ENCODE measurements at regions not wholly inside any gene's neighbourhood (a gene's known extent, or its start where the extent isn't known, plus 50 kb on each side); places are given as distances from the start of the nearest gene placed in this dataset.

DNA sequence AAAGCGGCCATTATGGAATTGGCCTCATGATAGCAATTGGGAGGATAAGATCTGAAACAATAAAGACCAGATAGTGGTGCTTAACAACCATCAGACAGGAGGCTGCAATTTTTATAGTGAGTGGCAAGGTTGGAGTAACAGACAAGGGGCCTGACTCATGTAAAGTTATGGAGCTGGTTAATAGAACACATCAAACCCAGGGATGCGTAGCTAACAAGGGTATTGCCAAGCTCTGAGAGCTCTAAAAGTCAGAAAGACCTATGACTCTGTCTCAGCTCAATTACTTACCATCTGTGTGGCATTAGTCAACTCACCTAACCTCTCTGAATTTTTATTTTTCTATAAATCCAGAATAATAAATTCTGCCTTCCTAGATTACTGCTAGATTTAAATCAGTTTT, 1731.5 kb upstream of the FLRT2 start:
- no peak for DNase-seq

DNA sequence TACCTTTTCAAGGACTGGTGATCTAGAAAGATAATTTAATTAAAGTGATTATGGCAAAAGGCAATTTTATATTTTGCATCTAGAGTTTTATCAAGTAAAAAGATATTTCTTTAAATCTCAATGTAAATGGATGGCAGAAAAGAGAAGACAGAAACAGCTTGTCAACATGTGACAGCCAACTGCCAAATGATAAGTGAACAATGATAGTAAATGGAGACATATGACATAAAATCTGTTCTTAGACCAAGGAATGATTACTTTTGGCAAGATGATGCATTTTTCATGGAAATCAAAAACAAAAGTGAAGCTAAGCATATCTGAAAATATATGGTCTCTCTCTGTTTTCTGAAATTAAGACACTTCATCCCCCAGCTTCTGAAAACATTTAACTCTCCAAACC, 1730.7 kb upstream of the FLRT2 start:
- DNase-seq, result no peak

DNA sequence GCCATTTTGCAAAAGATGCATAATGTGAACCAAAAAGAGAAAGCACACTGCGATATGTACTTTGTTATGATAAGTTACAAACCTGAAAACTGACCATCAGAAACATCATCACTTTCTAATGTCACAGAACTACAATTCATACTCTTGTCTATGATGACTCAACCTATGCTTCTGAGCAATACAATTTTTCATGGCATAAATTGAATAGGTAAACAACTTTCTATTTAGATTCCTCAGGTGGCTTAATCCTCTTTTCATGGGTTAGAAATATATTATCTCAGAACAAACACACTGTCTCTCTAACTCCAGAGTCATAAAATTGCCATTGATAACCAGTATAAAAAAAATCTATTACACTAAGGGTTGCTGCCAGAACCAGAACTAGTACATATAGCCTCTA, 1715.0 kb upstream of the FLRT2 start:
- no peak for DNase-seq

DNA sequence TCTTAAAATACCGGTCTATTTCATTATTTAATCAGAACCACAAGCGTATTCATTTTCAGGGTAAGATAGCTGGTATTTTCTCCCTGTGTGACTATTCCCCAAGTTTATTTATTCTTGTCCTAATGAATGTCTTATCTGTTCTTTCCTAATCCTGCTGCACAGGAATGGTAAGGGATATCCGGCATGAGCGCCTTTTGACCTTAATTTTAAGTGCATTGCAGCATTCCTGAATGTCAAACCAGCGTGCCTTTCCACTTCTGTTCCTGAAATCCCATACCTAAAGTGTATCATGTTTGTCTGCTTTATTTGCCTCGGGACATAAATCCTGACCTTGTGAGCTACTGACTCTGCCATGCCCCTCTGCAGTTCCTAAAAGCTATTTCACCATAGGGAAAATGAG, 1713.2 kb upstream of the FLRT2 start:
- no peak for DNase-seq

DNA sequence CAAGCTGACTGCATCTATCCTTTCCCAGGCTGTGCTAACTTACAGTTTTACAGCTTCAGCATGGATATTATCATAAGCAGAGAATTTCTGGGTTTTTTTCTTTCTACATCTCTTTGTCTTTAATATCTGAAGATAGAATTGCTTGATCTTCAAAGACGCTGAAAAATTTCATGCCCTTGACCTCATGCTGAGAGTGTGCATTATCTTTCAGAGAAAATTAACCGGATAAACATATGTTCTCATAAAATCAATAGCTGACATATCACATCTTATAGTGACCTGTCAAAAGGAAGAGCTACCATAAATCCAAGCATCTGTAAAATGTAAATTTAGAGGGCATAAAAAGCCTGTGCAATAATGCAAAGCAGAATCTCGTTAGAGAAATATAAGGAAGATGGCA, 1704.1 kb upstream of the FLRT2 start:
- DNase-seq, result no peak

GRCh38 chr14:83826838-83827237, 1703.1 kb upstream of the FLRT2 start:
- DNase-seq, result no peak

- no peak for DNase-seq
These were observed 1702.6 kb upstream of the FLRT2 start for GRCh38 chr14:83827383-83827782.

DNA sequence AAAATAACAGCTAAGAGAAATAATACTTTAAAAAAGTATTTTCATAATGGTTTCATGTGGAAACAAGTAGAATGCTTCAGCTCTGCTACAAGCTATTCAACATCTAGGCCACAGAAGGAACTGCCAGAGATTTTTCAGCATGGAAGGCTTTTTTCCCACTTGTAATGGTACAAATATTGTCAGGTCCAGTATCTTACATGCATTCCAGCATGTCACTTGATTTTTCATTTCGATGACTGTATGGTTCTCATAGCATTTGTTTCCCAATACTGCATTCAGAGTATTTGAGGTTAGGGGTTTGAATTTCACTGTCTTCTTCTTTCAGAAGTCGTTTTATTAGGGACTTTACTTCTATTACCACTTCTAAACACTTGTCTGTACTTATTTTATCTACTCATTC, 1701.5 kb upstream of the FLRT2 start:
- no peak for DNase-seq

GRCh38 chr14:83830316-83830715, 1699.6 kb upstream of the FLRT2 start:
- no peak for DNase-seq

- no peak for DNase-seq
These were observed 1691.7 kb upstream of the FLRT2 start for GRCh38 chr14:83838226-83838625.

DNA sequence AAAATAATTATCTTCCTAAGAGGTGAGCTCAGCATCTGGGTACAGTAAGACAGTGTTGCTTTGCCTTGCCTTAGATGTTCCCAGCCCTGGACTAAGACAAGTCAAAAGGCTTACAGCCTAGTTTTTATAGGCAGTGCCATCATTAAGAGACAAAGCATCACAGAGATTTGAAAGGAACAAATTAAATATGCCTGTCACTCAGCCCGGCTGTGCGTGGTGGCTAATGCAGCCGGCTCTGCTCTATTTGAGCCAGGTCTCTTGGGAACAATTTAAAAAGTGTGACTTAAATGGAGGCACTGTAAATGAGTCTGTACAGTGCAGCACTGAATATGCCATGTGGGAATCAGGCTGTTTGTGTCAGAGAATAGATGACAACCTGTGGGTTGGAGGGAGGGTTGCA, 1687.4 kb upstream of the FLRT2 start:
- DNase-seq, result no peak

- DNase-seq, result no peak
These were observed 1682.8 kb upstream of the FLRT2 start for GRCh38 chr14:83847102-83847501.

DNA sequence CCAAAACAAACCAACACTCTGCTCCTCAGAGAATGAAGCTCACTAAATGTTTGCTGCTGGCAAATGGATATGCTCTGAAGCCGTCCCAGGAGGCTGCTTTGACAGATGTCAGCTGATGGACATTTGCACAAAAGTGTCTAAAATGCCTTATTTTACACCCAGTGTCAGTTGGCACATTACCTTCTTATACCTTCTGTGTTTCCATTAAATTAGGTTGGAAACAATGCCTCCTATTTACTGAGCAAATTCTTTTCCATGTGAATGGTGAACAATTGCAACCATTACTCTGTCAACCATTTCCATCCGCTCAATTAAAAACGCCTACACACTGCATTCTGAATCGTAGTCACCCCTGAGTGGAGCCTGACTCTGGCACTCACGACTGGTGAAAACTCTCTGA, 1679.9 kb upstream of the FLRT2 start:
- DNase-seq, result no peak

DNA sequence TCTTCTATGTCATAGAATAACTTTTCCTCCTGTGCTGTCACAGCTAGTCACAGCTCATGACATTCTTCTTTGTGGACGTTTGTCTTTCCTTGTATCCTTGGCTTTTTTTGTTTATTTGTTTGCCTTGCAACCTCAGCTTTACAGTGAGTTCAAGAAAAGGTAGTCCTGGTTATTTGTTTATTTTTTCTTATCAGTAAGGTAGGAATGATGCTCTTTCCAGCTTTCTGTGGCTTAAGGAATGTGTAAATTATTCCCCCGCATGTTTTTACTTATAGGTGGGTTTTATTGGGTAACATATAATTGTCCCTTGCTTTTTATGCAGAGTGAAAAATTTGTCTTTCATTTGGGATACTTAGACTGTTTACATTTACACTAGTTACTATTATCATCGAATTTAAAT, 1673.6 kb upstream of the FLRT2 start:
- no peak for DNase-seq

DNA sequence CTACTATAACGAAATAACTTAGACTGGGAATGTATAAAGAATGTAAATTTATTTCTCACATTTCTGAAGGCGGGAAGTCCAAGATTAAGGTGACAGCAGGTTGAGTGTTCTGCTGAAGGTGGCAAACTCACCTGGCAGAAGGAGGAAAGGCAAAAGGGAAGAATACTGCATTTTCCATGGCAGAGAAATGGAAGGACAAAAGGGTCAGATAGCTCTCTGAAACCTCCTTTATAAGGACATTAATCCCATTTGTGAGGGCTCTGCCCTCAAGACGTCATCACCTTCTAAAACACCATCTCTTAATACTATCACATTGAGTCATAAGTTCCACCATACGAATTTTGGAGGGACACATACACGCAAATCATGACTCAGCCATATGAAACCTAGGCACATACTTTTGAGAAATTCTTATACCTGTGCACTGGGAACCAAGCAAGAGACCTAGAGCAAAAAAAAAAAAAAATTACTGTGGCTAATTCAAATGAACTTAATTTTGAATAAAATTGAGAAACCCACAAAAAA, 1669.3 kb upstream of the FLRT2 start:
- no peak for DNase-seq

DNA sequence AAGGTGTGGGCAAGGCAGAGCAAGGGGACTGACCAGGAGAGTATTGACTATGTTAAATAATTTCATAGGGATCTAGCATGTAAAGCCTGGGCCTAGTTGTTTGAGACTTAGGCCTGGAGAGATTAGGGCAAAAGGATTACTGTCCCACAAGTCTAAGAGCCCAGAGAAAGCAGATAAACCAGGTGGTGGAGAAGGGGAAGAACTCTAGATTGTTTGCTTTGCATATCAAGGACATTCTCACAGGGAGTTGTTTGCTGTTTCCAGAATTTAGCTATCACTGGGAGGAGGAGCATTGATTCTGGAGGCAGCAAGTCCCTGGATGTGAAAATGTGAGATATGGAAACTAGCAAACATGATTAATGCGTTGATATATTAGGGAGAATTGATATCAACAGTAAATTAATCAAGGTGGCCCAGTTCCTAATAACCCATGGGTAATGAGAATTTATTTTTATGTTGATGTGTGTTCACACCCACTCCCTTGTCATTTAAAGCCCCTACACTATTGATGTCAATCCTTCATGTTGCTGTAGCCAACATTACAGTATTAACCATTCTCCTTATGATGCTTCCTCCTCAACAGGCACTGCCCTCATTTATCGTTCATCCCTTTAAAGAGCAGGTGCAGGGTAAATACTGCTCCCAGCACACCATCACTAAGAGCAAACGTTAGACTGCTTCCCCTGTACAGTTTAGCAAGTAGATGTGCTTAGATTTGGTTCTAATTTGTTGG, 1666.7 kb upstream of the FLRT2 start:
- no peak for DNase-seq

DNA sequence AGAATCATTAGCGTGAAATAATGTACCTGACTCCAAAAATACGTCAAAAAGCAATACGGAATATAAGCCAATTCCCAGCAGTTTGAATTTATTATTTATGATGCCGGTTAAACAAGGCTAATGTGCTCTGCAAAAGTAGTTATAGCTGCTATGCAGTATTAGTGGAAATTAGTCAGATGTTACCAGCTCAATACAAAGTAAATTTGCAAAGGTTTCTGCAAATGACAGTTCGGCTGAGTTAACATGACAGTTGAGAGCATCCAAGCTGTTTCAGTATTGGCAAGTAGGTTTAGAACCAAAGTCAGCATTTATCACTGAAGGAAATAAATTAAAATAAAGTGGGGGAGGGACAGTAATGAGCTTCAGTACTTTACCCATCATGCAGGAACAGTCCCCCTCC, 1665.8 kb upstream of the FLRT2 start:
- no peak for DNase-seq

DNA sequence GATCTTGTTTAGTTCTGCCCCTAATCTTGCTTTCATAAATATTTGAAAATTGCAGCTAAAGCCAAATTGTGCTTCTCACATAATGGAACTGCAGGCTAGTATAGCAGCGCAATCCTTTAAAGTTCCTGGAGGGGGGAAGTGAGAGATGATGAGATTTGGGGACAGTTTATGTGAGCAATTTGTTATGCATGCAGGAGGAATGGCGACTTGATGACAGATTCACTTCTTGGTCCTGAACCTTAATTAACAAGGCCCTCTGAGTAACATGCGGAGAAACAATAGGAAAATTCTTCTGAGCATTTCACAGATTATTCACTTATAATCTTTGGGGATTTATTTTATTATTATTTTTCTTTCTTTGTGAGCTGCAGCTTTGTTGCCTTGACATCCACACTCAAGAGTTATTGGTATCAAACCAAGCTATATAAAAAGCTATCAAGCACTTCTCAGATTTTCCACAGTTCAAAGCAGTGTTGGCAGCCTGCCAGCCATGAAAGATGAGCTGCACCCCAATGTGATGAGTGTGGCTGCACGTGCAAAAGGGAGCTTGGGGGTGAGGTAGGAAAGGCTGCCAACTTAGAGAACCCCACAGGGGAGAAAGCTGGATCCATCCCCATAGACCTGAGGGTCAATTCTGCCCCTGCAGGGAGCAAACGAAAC, 1662.2 kb upstream of the FLRT2 start:
- DNase-seq, result no peak

GRCh38 chr14:83870546-83871270, 1659.2 kb upstream of the FLRT2 start:
- no peak for DNase-seq

- no peak for DNase-seq
These were observed 1656.3 kb upstream of the FLRT2 start for GRCh38 chr14:83873669-83874068.

- DNase-seq, result no peak
These were observed 1655.3 kb upstream of the FLRT2 start for GRCh38 chr14:83874662-83875061.

DNA sequence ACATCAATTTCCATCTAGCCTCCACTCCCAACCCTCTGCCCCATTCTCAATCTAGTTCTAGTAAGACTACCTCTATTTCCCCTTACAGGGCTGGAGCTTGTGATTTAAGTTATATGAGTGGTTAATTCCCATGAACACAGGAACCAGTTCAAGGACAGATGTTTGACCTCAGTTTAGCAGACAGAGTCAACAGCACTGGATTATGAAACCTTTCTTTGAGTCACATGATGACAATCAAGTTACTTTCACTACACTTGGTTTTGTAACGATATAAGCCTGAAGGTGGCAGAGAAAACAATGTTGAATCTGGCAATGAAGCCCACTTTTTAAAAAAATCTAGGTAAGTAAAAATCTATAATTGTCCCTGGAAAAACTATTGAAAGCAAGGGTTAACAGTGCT, 1646.2 kb upstream of the FLRT2 start:
- DNase-seq, result no peak

- DNase-seq, result no peak
These were observed 1644.1 kb upstream of the FLRT2 start for GRCh38 chr14:83885837-83886293.

- DNase-seq, result no peak
These were observed 1642.1 kb upstream of the FLRT2 start for GRCh38 chr14:83887866-83888265.

All from stimulated activated CD4-positive, alpha-beta T cell treated with anti-CD3 and anti-CD28 coated beads, Interleukin-4, amount 100 ng/mL, for 1 hour (primary cell).